Activated B cell treated with CpG ODN at 0.5 μM for 24 hours (primary cell): ENCODE measurements at regions not wholly inside any gene's neighbourhood (a gene's known extent, or its start where the extent isn't known, plus 50 kb on each side); places are given as distances from the start of the nearest gene placed in this dataset.

Source experiments
- ATAC-seq: fragments of 200-7000 bp; cut with Tn5 transposase; one replicate; pipeline ENCODE4 v1.10.0; 2021; ENCODE audit warnings: low read depth, mild to moderate bottlenecking, moderate library complexity
- CTCF ChIA-PET: fragments of 350-600 bp; sonication (Branson Sonifier 250); formaldehyde crosslinking; loops from one replicate; lab custom pipeline; 2021; ENCODE audit warnings: antibody characterized with exemption; lab: Charles Lee
- POLR2A ChIA-PET: fragments of 350-600 bp; sonication (Branson Sonifier 250); formaldehyde crosslinking; loops from one replicate; lab custom pipeline; 2021; ENCODE audit warnings: antibody characterized with exemption; lab: Charles Lee
- DNase-seq: peaks from one replicate; pipeline ENCODE4 v3.0.0; 2022
- H3K27ac Mint-ChIP-seq: one replicate; pipeline ENCODE4 v1.8.0; 2020; ENCODE audit warnings: mixed read lengths
- H3K27me3 Mint-ChIP-seq: one replicate; pipeline ENCODE4 v1.8.0; 2021; ENCODE audit warnings: mixed read lengths
- H3K36me3 Mint-ChIP-seq: one replicate; pipeline ENCODE4 v1.8.0; 2021; ENCODE audit warnings: low read depth, mixed read lengths
- H3K4me1 Mint-ChIP-seq: one replicate; pipeline ENCODE4 v1.8.0; 2021; ENCODE audit warnings: mixed read lengths
- H3K4me3 Mint-ChIP-seq: one replicate; pipeline ENCODE4 v1.8.0; 2020; ENCODE audit warnings: mild to moderate bottlenecking, mixed read lengths
- H3K9me3 Mint-ChIP-seq: one replicate; pipeline ENCODE4 v1.8.0; 2020; ENCODE audit warnings: mixed read lengths
- intact Hi-C: fragments of 100-400 bp; cut with micrococcal nuclease; formaldehyde crosslinking; loops from one replicate; pipeline ENCODE4 v1.15.1; 2024
- TF ChIP-seq, protein P1 (sequence below): fragments of 200-600 bp; IDR thresholded peaks from one replicate; pipeline ENCODE4 v1.8.0; 2022; ENCODE audit warnings: antibody characterized with exemption, mild to moderate bottlenecking

DNA sequence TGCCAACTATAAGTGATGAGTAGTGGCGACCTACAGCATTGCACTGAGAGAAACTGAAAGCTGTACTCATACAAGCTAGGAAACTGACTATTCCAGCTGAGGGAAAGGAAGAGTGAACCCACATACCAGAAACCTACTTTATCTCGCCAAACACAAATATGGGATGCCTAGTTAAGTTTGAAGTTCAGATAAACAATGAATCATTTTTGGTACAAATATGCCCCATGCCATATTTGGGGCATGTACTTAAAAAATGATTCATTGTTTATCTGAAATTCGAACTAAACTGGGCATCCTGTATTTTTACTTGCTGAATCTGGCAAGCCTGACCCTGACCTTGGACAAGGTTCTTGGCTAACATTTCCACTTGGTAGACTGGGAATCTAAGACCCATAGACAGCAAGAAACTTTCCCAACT, 527.8 kb upstream of the PSMD7 start:
- intact Hi-C loops, result no loop called here
- no peaks in the 10 kb centered on the region for H3K9me3 Mint-ChIP-seq
- H3K36me3 Mint-ChIP-seq, result no peaks in the 10 kb centered on the region
- ChIA-PET POLR2A (no interaction called here), CTCF (no interaction called here)
- no peak overlapping the region for H3K27ac Mint-ChIP-seq
- TF ChIP-seq, protein P1, sequence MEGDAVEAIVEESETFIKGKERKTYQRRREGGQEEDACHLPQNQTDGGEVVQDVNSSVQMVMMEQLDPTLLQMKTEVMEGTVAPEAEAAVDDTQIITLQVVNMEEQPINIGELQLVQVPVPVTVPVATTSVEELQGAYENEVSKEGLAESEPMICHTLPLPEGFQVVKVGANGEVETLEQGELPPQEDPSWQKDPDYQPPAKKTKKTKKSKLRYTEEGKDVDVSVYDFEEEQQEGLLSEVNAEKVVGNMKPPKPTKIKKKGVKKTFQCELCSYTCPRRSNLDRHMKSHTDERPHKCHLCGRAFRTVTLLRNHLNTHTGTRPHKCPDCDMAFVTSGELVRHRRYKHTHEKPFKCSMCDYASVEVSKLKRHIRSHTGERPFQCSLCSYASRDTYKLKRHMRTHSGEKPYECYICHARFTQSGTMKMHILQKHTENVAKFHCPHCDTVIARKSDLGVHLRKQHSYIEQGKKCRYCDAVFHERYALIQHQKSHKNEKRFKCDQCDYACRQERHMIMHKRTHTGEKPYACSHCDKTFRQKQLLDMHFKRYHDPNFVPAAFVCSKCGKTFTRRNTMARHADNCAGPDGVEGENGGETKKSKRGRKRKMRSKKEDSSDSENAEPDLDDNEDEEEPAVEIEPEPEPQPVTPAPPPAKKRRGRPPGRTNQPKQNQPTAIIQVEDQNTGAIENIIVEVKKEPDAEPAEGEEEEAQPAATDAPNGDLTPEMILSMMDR, result no peak
- no peak overlapping the region for H3K4me3 Mint-ChIP-seq
- no peaks in the 10 kb centered on the region for H3K4me1 Mint-ChIP-seq
- DNase-seq (no peak), ATAC-seq (no peak)
- H3K27me3 Mint-ChIP-seq, result no peaks in the 10 kb centered on the region

- TF ChIP-seq, protein P1, result no peak
- Mint-ChIP-seq H3K36me3 (no peaks in the 10 kb centered on the region), H3K27ac (no peak overlapping the region), H3K27me3 (no peaks in the 10 kb centered on the region), H3K4me3 (no peak overlapping the region), H3K4me1 (no peaks in the 10 kb centered on the region), H3K9me3 (peaks cover 3% of the 10 kb centered on the region)
- ATAC-seq, result no peak
- intact Hi-C loops, result no loop called here
- ChIA-PET CTCF (no interaction called here), POLR2A (no interaction called here)
- DNase-seq, result no peak
Measured at GRCh38 chr16:73764321-73764720, 532.3 kb upstream of the PSMD7 start.

GRCh38 chr16:73756289-73757178, 540.1 kb upstream of the PSMD7 start:
- Mint-ChIP-seq H3K4me1 (no peaks in the 10 kb centered on the region), H3K36me3 (no peaks in the 10 kb centered on the region), H3K27me3 (no peaks in the 10 kb centered on the region), H3K4me3 (no peak overlapping the region), H3K27ac (no peak overlapping the region), H3K9me3 (peaks cover 5% of the 10 kb centered on the region)
- ChIA-PET CTCF (no interaction called here), POLR2A (no interaction called here)
- intact Hi-C loops, result no loop called here
- TF ChIP-seq, protein P1, result no peak
- DNase-seq (no peak), ATAC-seq (no peak)

DNA sequence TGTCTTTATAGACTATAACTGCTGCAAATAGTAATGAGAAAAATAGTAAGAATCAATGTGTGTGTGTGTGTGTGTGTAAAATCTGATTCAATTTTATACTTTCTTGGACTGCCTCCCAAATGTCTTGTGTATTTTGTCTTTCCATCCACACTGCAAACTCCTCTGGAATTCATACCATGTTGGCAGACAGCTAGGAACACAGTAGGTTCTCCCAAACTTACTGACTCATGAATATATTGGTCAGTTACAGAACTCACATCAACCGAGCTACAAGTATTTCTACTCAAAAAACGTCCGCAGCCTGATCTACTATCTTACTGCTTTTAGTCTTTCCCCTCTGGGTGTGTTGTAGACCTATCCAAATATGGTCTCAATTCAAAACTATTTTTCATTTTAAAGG, 542.7 kb upstream of the PSMD7 start:
- intact Hi-C loops, result no loop called here
- no peak overlapping the region for H3K4me3 Mint-ChIP-seq

DNA sequence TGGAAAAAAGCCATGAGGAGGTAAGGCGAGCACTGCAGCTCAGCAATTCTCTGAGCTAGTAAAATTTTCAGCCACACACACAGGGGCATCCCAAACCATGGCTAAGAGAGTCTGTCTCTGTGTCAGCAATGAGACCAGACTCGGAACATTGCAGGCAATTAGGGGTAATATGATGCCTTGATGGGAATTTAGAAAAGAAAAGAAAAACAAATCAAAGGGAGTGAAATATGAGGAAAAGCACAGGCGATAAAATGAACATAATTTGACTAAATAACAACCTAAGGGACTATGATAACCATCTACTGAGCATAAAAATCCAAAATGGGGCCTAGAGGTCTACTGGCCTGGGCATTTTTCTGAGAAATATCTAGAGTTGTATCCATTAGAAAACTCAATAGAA, 546.0 kb upstream of the PSMD7 start:
- H3K9me3 Mint-ChIP-seq, result no peaks in the 10 kb centered on the region
- CTCF ChIA-PET, result no interaction called here

More for the DNA sequence above, 542.7 kb upstream of the PSMD7 start:
- Mint-ChIP-seq H3K36me3 (no peaks in the 10 kb centered on the region), H3K27me3 (no peaks in the 10 kb centered on the region), H3K9me3 (peaks cover 2% of the 10 kb centered on the region), H3K27ac (no peak overlapping the region), H3K4me1 (no peaks in the 10 kb centered on the region)
- ChIA-PET POLR2A (no interaction called here), CTCF (no interaction called here)
- ATAC-seq, result no peak
- no peak for DNase-seq
- TF ChIP-seq, protein P1, result no peak

More for the DNA sequence above, 546.0 kb upstream of the PSMD7 start:
- TF ChIP-seq, protein P1, result no peak
- H3K4me3 Mint-ChIP-seq, result no peak overlapping the region
- no peaks in the 10 kb centered on the region for H3K4me1 Mint-ChIP-seq
- ATAC-seq (no peak), DNase-seq (no peak)
- POLR2A ChIA-PET, result no interaction called here
- H3K27ac Mint-ChIP-seq, result no peak overlapping the region
- intact Hi-C loops, result no loop called here
- H3K36me3 Mint-ChIP-seq, result no peaks in the 10 kb centered on the region
- no peaks in the 10 kb centered on the region for H3K27me3 Mint-ChIP-seq
